Stomach (tissue), 8 donors: ENCODE measurements at regions not wholly inside any gene's neighbourhood (a gene's known extent, or its start where the extent isn't known, plus 50 kb on each side); places are given as distances from the start of the nearest gene placed in this dataset.

Experiments used
- DNase-seq, 2 donors: peaks; one replicate each; pipeline versions ENCODE4 v3.0.0 to v3.0.0-alpha.2; 2013 to 2019
- H3K27ac ChIP-seq, 5 donors: fragments of 200-600 bp in 4 of 5; sonication (generic) in 4 of 5; one replicate each; pipeline ENCODE4 v1.5.1; 2013 to 2019; ENCODE audit warnings: mild to moderate bottlenecking in 1 of 5, moderate library complexity in 1 of 5
- H3K27me3 ChIP-seq, 3 donors: fragments of 200-600 bp; sonication (generic); one replicate each; pipeline ENCODE4 v1.5.1; 2017 to 2019; ENCODE audit warnings: mixed run types in 1 of 3
- H3K36me3 ChIP-seq, 4 donors: fragments of 200-600 bp; sonication (generic); 1 replicate in 3 of 4; 2 replicates in 1 of 4; pipeline ENCODE4 v1.5.1; 2016 to 2019
- H3K4me1 ChIP-seq, 4 donors: fragments of 200-600 bp; sonication (generic); one replicate each; pipeline ENCODE4 v1.5.1; 2016 to 2019
- H3K4me3 ChIP-seq, 4 donors: fragments of 200-600 bp; sonication (generic) in 3 of 4; one replicate each; pipeline ENCODE4 v1.5.1; 2016 to 2019; ENCODE audit warnings: mild to moderate bottlenecking in 1 of 4
- H3K9me3 ChIP-seq, 4 donors: fragments of 200-600 bp; sonication (generic); one replicate each; pipeline ENCODE4 v1.5.1; 2016 to 2019
- CTCF ChIP-seq, 7 experiments: fragments of 450-650 bp in 4 of 7; fragments of 200-600 bp in 3 of 7; sonication (generic) in 3 of 7; IDR thresholded peaks; one replicate each; pipeline ENCODE4 v1.5.1; 2016 to 2019; ENCODE audit warnings: antibody characterized with exemption in 7 of 7, control low read depth in 2 of 7, mild to moderate bottlenecking in 1 of 7
- EP300 ChIP-seq: sonication (generic); formaldehyde crosslinking; IDR thresholded peaks from one replicate; pipeline ENCODE4 v1.6.1; 2017; ENCODE audit warnings: antibody characterized with exemption
- POLR2A ChIP-seq, 4 donors: fragments of 450-650 bp; IDR thresholded peaks; one replicate each; pipeline ENCODE4 v1.6.1; 2016; ENCODE audit warnings: antibody characterized with exemption in 4 of 4, control low read depth in 2 of 4, mild to moderate bottlenecking in 1 of 4, moderate library complexity in 1 of 4
- POLR2AphosphoS5 ChIP-seq, 3 donors: sonication (generic); formaldehyde crosslinking; IDR thresholded peaks; one replicate each; pipeline ENCODE4 v1.6.1; 2016; ENCODE audit warnings: antibody characterized with exemption in 3 of 3
- WGBS, 5 donors: extraction: QIAGEN DNeasy Blood & Tissue Kit in 3 of 5; methylation state at CpG; one replicate each; pipeline versions ENCODE4 v1.1.5 to v1.1.7; 2013 to 2018; 5-methylcytosine and 5-hydroxymethylcytosine counted together
- intact Hi-C: fragments of 100-400 bp; cut with DNase I; formaldehyde crosslinking; loops from one replicate; pipeline ENCODE4 v1.15.1; 2023; ENCODE audit warnings: low total_unique reads
- donor health status: healthy with polysubstance abuse.
- donor health status: Bipolar disorder and iron deficiency.
- donor health status: healthy.

GRCh38 chr10:78950656-78951587 lies 117.8 kb upstream of the ZMIZ1 start:
- peaks cover 4 to 24% (median 17%) of the 10 kb centered on the region in 4 donors for H3K4me1 ChIP-seq
- DNase-seq = peak in 1 of 2 donors; percentile 46
- no peak overlapping the region for H3K4me3 ChIP-seq
- no peak overlapping the region for H3K27ac ChIP-seq
- H3K36me3 ChIP-seq = no peaks in the 10 kb centered on the region
- WGBS, 5 donors = 76 to 94% (median 88%) methylated on average over 18 to 19 of the region's 19 CpGs
- no peaks in the 10 kb centered on the region for H3K9me3 ChIP-seq
- intact Hi-C loops = no loop called here
- no peak for TF ChIP-seq POLR2AphosphoS5 (IDR thresholded peaks at IDR 0.05)
- no peak for TF ChIP-seq POLR2A (IDR thresholded peaks at IDR 0.05)
- no peak for TF ChIP-seq EP300
- no peak for TF ChIP-seq CTCF (IDR thresholded peaks at IDR 0.05)
- no peaks in the 10 kb centered on the region for H3K27me3 ChIP-seq

- WGBS, 5 donors = 68 to 91% (median 78%) methylated on average over 4 of the region's 4 CpGs
- Histone ChIP-seq H3K4me3 (no peak overlapping the region), H3K36me3 (no peaks in the 10 kb centered on the region), H3K9me3 (no peaks in the 10 kb centered on the region), H3K27ac (no peak overlapping the region), H3K4me1 (peaks cover 0 to 17% (median 11%) of the 10 kb centered on the region in 4 donors), H3K27me3 (no peaks in the 10 kb centered on the region)
- intact Hi-C loops = no loop called here
- TF ChIP-seq POLR2A (IDR thresholded peaks at IDR 0.05) (no peak), CTCF (IDR thresholded peaks at IDR 0.05) (no peak), EP300 (no peak), POLR2AphosphoS5 (IDR thresholded peaks at IDR 0.05) (no peak)
- peak in 1 of 2 donors; percentile 47 for DNase-seq
Observed at GRCh38 chr10:78952030-78952429, 116.7 kb upstream of the ZMIZ1 start.

- intact Hi-C loops = no loop called here
- DNase-seq = peak in 1 of 2 donors; percentile 76
- WGBS, 5 donors = 65 to 84% (median 77%) methylated on average over 5 to 6 of the region's 6 CpGs
- no peaks in the 10 kb centered on the region for H3K9me3 ChIP-seq
- peaks cover 0 to 14% (median 8%) of the 10 kb centered on the region in 4 donors for H3K4me1 ChIP-seq
- no peaks in the 10 kb centered on the region for H3K27me3 ChIP-seq
- H3K36me3 ChIP-seq = no peaks in the 10 kb centered on the region
- H3K4me3 ChIP-seq = no peak overlapping the region
- TF ChIP-seq POLR2A (IDR thresholded peaks at IDR 0.05) (no peak), CTCF (IDR thresholded peaks at IDR 0.05) (no peak), EP300 (no peak), POLR2AphosphoS5 (IDR thresholded peaks at IDR 0.05) (no peak)
- peak overlapping the region in 3 of 5 donors; percentile 49 to 60 (median 51) for H3K27ac ChIP-seq
Observed at GRCh38 chr10:78952686-78953085, 116.1 kb upstream of the ZMIZ1 start.

GRCh38 chr10:78953113-78953798 lies 115.5 kb upstream of the ZMIZ1 start:
- no peak for TF ChIP-seq CTCF (IDR thresholded peaks at IDR 0.05)
- no peak for TF ChIP-seq EP300
- TF ChIP-seq POLR2AphosphoS5 (IDR thresholded peaks at IDR 0.05) = no peak
- no peak for TF ChIP-seq POLR2A (IDR thresholded peaks at IDR 0.05)
- peak overlapping the region in 3 of 5 donors; percentile 49 to 60 (median 51) for H3K27ac ChIP-seq
- H3K4me1 ChIP-seq = peaks cover 0 to 14% (median 8%) of the 10 kb centered on the region in 4 donors
- H3K36me3 ChIP-seq = no peaks in the 10 kb centered on the region
- H3K4me3 ChIP-seq = no peak overlapping the region
- H3K27me3 ChIP-seq = no peaks in the 10 kb centered on the region
- peak in 1 of 2 donors; percentile 88 for DNase-seq
- H3K9me3 ChIP-seq = no peaks in the 10 kb centered on the region
- intact Hi-C loops = no loop called here
- 62 to 86% (median 71%) methylated on average over 1 to 11 of the region's 11 CpGs for WGBS, 5 donors
